ENCODE measurements at regions not wholly inside any gene's neighbourhood (a gene's known extent, or its start where the extent isn't known, plus 50 kb on each side); places are given as distances from the start of the nearest gene placed in this dataset.

DNA sequence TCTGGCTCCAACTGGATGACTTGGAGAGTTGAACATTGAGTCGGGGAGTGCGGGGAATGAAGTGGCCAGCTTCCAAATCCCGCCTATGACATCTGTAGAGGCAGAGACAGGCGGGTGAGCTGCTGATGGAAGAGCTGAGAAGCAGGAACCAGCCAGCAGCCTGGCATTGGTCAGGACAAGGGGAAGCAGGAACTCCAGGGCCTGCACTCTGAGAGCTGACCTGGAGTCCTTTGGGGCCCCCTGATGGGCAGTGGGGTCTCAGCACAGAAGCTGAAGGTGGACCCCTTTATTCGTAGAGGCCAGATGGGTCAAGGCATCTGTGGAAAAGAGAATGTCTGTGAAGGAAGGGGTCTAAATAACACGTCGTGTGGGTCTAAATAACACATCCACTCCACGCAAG, 57.0 kb downstream of the SEC61G start:
- no peak overlapping the region for H4K91ac ChIP-seq (ENCODE audit: insufficient read depth, low read depth, low read length)
- ChIA-PET POLR2A (ENCODE audit: unreplicated experiment) (no interaction called here), CTCF (interaction anchor here (0.5 kb wide), 1 partner anchor 144 kb away, joined by 4 read pairs; no protein-coding TSS in a partner anchor)
- no peak overlapping the region for H3K9ac ChIP-seq (ENCODE audit: low read depth, low read length)
- no peak overlapping the region for H3K4me2 ChIP-seq (ENCODE audit: low read depth, low read length)
- H2BK15ac ChIP-seq (ENCODE audit: low read depth, low read length), result no peak overlapping the region
- H2BK5ac ChIP-seq (ENCODE audit: low read depth, low read length, poor library complexity, severe bottlenecking), result no peak overlapping the region
- H4K5ac ChIP-seq (ENCODE audit: low read depth, low read length), result no peak overlapping the region
- H3K36me3 ChIP-seq (ENCODE audit: control insufficient read depth, insufficient read depth, low read length), result no peaks in the 10 kb centered on the region
- H3K9me1 ChIP-seq (ENCODE audit: insufficient read depth, low read length), result no peaks in the 10 kb centered on the region
- no peak overlapping the region for H3K4ac ChIP-seq (ENCODE audit: low read depth, low read length)
- no peak overlapping the region for H4K8ac ChIP-seq (ENCODE audit: low read depth in 2 of 2, low read length in 2 of 2)
- H3K27ac ChIP-seq (ENCODE audit: insufficient read depth, low read length), result no peak overlapping the region
- no peak for TF ChIP-seq NFE2L2 (IDR thresholded peaks at IDR 0.05; ENCODE audit: low read depth, low read length)
- TF ChIP-seq, protein P1, sequence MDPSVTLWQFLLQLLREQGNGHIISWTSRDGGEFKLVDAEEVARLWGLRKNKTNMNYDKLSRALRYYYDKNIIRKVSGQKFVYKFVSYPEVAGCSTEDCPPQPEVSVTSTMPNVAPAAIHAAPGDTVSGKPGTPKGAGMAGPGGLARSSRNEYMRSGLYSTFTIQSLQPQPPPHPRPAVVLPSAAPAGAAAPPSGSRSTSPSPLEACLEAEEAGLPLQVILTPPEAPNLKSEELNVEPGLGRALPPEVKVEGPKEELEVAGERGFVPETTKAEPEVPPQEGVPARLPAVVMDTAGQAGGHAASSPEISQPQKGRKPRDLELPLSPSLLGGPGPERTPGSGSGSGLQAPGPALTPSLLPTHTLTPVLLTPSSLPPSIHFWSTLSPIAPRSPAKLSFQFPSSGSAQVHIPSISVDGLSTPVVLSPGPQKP (IDR thresholded peaks at IDR 0.05; ENCODE audit: borderline replicate concordance, low read depth, low read length), result no peak
- no peaks in the 10 kb centered on the region for H3K79me1 ChIP-seq (ENCODE audit: low read depth in 1 of 2, low read length in 2 of 2)
- H3K14ac ChIP-seq (replicated peaks; ENCODE audit: low read depth, low read length), result no peak overlapping the region
- H2AK9ac ChIP-seq (replicated peaks; ENCODE audit: low read depth, low read length, poor library complexity), result no peak overlapping the region
- ATAC-seq (ENCODE audit: low read depth), result no peak
- H3K56ac ChIP-seq (ENCODE audit: extremely low read depth, insufficient read depth, low read length), result no peak overlapping the region
- H3K23ac ChIP-seq (ENCODE audit: low read depth, low read length), result no peak overlapping the region
- dilution Hi-C loops (cut with HindIII; ENCODE audit: low sequenced_read_pairs, unreplicated experiment) (no loop called here), intact Hi-C loops (cut with micrococcal nuclease) (no loop called here), in situ Hi-C loops (cut with MboI; ENCODE audit: low sequenced_read_pairs) (no loop called here)
- H4K20me1 ChIP-seq (ENCODE audit: insufficient read depth, low read length), result no peaks in the 10 kb centered on the region
- no TSS peak for BruUV-seq (replicated peaks)
- no peak overlapping the region for H3K4me3 ChIP-seq (ENCODE audit: insufficient read depth, low read depth, low read length)
- H3K27me3 ChIP-seq (ENCODE audit: control insufficient read depth, insufficient read depth, low read length), result no peaks in the 10 kb centered on the region; the same call in 1 of the 2 replicates
- H3K4me1 ChIP-seq (ENCODE audit: control insufficient read depth, insufficient read depth, low read length), result no peaks in the 10 kb centered on the region
- no peak overlapping the region for H2BK120ac ChIP-seq (ENCODE audit: low read depth, low read length)
- H2AK5ac ChIP-seq (ENCODE audit: low read depth, low read length), result no peak overlapping the region
- no peak overlapping the region for H2AFZ ChIP-seq (replicated peaks; ENCODE audit: low read length, poor library complexity)
- H3K9me3 ChIP-seq (ENCODE audit: control insufficient read depth, insufficient read depth, low read length), result no peaks in the 10 kb centered on the region
- H2BK20ac ChIP-seq (ENCODE audit: low read depth, low read length), result no peak overlapping the region
- DNase-seq, result no peak
- WGBS, 2 experiments (ENCODE audit: extremely low coverage in 2 of 2, insufficient read length in 1 of 2), result 36% methylated on average over 4 of the region's 8 CpGs; no CpG with 5 or more reads in 1 of the 2 experiments
- no peak overlapping the region for H3K18ac ChIP-seq (ENCODE audit: low read depth, low read length)
